HG02610 (cell line): ENCODE measurements at regions not wholly inside any gene's neighbourhood (a gene's known extent, or its start where the extent isn't known, plus 50 kb on each side); places are given as distances from the start of the nearest gene placed in this dataset.

ENCODE experiments used
- ATAC-seq: cut with Tn5 transposase; IDR thresholded peaks from one replicate; pipeline ENCODE4 v1.9.1; 2021; ENCODE audit warnings: mild to moderate bottlenecking, moderate library complexity; ENCODE audit not compliant: unreplicated experiment

DNA sequence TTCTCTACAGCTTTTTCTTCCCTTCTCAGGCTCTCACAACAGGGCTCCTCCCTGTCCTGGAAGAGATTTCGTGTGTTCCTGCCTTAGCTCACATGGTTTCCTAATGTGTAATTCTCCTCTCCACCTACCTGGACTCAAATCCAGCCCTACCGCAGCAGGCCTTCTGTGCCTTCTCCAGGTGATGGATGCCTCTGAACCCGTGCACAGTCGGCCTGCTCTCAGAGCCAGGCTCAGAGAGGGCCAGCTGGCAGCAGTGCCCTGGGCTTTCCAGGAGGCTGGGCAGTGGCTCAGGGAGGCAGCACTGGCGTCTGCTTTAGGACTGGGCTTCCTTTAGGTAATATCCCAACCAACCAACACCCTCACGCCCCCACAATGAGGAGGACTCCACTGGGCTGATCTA is 123.2 kb upstream of the TMC3 start:
- no peak for ATAC-seq

DNA sequence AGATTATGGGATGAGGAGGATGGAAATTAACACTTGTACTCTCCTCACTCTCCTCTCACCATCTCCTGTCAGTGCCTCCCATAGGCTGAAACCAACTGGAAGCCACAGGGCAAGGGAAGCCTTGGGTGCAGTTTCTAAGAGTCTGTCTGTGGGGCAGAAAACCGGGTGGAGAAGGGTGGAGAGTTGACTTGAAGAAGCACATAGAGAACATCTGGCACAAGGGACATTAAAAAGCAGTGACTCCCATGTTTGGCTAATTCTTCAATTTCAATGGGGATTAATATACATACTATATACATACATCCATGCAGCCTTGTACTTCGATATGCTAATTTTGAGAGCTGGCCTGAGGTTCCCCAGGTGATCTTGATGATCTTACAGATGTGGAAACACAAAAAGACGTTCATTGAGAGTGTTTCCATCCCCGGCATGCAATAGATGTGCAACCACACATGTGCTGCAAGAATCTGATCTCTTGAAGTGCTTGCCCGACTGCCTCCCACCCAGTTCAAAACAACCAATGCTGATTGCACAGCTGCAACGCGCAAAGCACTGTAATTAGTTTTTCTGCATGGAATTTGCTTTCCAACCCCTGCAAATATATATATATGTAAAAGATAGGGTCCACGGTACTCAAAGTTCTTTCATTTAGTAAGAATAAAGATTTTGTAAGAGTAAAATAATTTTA is 121.9 kb upstream of the TMC3 start:
- ATAC-seq = no peak

DNA sequence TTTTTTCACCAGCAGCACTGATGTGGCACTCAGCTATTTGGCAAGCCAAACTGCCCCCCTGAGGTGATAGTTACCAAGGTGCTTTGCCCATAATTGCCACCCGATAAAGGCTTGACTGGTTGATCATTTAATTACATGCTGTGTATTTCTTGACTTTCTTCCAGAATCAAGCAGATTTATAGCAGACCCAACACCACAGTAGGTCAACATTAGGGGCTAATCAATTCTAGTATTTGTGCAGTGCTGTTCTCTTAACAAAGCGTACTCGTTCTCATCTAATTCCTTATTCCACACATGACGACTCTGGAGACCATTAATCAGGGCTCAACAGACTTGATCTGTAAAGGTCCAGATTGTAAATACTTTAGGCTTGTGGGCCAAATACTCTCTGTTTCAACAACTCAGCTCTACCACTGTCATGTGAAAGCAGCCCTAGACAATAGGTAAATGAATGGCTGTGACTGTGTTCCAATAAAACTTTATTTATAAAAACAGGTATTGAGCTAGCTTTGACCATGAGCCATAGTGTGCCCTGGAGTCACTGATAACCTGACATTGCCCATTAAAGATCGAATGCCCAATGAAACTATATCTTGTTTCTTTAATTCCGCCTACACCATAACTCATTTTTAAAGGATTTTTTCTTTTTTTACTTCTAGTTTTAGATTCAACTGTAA is 119.1 kb upstream of the TMC3 start:
- ATAC-seq = no peak

DNA sequence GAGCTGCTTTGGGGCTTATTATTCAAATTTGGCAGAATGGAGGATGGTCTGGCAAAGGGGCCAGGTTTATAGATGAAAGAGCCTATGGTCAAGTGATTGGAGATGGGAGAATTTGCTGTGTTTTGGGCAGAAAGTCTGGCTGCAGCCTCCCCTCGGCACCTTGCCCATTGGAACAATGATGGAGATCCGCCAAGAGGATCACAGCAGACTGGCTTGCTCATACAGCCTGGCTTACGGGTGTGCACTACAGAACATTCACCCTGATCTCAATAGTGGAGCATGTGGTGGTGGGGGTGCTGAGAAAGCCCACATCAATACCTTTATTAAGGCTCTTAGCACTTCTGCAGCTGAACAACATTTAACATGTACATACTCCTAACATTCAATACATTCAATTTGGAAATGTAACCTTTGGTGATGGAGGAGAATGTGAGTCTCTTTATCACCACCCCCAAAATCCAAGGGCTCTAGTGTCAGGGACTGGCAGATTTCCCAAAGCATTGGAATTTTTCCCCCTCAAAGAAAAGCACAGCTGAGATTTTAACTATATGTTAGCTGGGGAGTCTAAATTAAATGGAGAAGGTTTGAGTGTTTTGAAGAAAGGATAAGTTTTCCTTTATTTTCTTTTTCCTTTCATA is 118.4 kb upstream of the TMC3 start:
- ATAC-seq = no peak

DNA sequence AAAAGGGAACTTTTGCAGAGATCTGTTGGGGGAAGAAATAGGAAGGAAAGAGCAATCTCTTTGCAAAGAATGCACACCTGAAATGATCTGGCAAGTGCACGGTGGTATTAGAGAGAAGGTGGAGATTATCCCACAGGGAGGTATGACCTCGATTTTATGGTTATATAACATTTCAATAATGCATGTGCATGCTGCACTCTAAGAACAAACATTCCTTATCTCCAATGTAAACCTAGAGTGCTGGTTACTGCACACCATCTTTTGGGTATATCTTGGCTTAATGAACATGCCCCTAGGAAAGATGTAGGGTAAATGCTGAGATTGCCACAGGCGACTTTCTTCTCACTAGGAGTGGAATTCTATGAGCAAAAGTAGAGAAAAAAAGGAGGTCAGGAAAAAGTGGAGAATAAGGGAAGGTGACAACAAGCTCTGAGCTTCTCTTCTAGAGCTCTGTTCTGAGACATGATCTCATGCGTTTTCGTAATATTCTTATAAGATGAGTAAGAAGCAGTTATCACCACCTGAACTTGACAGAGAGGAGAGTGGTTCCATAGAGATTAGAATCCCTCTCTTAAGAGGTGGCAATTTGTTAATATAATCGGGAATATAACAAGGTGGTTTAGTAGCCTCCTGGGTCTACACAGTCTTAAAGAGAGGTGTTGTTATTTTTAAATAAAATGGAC is 117.5 kb upstream of the TMC3 start:
- no peak for ATAC-seq

DNA sequence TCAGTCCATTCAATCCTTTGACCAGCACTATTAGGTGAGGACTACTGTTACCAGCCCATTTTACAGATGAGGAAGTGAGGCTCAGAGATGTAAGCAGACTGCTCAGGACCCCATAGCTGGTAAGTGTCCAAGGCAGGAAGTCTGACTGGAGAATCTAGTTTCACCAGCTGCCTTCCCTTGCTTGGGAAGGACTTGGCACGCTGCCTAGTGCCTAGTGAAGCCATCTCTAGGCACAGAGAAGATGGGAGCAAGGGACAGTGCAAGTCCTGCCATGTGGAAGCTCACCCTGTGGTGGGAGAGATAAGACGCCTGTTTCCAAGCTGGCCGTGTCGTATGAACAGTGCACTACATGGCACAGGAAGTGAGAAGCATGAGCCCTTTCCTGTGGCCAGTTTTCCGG is 111.8 kb upstream of the TMC3 start:
- ATAC-seq = no peak

DNA sequence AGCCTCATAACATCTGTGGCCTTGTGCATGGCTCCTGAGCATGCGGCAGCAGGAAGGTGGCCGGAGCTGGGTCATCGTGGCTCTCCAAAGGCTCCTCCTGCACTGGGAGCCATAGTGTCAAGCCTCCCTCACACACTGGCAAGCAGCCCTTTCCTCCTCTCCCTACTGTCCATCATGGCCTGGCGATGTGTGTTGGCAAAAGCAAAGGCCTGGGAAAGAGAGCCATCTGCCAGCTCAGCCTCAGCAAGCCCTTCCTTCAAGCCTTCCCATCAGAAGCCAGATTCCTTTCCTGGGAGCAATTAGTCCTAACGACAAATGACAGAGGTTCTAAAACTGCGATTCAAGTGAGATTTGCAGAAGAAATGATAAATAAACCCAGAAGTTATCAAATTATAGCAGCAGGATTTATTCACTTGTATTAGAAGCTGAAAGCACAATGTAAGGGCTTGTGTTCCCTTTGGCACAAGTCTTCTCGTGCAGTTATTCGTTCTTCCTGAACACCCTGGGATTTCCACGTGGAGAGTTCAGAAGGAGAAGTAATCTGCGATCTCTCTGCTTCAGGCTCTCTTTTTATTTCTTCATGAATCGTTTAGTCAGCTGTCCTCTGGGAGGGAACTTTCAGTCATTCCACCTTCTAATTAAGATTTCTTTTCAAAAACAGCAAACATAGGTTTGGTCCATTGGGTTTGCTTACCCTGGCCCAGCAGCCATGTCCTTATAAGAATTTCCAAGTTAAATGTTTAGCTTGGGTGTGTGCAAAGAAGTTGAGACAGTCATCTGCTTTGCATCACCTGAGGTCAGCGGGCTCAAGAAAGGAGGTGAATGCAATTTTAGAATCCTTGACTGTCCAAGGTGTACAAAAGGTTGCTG is 110.3 kb upstream of the TMC3 start:
- no peak for ATAC-seq

DNA sequence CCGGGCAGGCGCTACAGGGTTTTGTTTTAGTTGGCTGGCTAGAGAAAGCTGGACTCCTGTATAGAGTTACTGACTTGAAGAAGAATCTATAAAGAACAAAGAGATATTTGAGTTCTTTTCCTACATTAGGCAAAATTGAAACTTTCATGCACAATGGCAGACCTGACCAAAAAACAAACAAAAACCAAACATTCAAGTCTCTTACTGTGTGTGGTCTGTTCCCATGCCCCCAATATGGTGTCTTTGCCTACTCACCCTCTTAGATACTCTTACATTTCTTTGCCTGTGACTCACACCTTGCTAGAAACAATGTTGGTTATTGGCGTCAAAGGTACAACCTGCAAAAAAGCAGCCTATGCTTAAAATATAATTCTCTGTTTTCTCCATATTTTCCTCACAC is 109.5 kb upstream of the TMC3 start:
- no peak for ATAC-seq

DNA sequence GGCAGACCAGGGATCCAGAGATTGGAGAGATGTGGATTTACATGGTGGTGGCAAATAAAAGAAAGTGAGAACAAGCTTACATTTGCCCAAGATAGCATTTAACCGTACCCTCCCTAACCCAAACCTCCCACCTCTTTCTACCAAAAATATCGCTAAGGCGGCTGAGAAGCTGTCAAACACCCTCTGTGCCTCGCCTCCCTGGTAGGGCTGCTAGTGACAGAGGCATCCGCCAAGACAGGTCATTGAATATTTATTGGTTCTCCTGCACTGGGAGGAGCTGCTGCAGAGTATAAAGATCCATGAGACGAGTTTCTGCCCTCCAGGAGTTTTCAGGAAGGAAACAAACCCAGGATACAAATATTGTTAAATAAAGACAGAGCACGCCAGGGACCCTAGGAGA is 107.3 kb upstream of the TMC3 start:
- no peak for ATAC-seq

DNA sequence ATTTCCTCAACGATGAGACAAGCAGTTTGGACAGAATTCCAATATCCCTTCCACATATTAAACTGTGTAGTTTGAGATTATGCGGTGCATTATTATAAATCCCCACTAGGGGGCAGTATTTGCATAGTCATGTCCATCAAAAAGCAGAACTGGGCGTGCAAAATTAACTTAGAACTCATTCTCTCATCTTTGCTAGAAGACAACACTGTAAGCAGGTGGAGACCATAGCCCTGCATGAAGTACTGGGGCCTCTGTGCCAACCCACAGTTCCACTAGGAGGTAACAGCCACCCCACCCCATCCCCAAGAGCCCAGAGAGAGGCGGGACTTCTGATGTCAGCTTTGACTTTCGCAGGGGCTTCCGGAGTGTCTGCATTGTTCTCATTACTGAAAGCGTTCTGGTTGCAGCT is 106.6 kb upstream of the TMC3 start:
- ATAC-seq = no peak

DNA sequence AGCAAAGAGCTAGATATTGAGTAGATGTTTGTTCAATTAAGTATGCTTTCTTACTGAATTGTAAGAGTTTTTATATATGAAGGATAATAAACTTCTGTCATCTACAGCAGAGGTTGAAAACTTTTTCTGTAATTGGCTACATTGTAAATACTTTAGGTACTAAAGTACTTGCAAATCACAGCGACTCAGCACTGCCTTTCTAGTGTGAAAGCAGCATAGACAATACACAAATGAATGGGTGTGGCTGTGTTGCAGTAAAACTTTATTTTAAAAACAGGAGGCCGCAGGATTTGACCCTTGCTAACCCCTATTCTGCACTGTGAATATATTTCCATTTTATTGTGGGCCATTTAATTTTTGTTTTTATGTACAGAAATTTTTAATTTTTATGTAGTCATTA is 104.3 kb upstream of the TMC3 start:
- no peak for ATAC-seq

DNA sequence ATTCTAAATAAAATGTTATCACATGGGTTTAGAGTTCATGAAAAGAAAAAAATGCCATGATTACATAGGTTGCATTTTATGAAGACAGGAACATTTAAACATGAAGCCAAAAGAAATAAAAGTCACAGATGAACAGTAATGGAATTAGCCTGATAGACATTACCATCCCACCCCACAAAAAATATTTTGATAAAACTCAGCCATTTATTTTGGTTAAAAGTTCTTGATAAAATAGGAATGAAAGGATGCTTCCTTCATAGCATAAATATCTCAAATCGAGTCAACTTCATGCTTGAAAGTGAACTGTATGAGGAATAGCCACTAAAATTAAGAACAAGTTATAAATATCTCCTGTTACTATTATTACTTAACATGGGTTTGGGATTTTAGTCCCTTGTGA is 101.9 kb upstream of the TMC3 start:
- no peak for ATAC-seq

DNA sequence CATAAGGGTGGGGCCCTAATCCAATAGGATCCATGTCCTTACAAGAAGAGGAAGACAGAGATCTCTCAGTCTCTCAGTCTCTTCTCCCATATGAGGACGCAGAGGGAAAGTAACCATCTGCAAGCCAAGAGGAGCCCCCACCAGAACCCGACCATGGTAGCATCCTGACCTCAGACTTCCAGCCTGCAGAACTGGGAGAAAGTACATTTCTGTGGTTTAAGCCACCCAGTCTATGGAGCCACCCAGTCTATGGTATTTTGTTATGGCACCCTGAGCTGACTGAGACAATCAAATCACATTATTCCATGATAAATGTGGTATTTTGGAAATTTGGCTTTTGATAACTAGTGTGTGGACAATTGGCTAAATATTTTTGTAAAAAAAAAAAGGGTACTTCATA is 101.5 kb upstream of the TMC3 start:
- ATAC-seq = no peak

DNA sequence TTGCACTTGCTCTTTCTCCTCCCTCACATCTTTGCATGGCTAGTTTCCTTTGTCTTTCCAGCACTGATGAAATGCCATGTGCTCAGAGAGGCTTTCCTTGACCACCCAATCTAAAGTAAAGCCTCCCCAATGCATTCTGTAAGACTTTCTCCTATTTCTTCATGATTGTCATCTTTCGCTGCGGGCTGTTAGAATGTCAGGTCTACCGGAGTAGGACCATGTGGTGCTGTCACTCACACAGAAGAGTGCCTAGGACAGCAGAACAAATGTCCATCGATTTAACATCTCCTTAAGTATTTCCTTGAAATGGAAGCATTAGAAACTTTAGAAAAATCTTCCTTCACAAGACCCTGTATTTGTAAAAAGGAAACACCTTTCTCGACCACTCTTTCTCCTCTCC is 99.9 kb upstream of the TMC3 start:
- ATAC-seq = no peak

DNA sequence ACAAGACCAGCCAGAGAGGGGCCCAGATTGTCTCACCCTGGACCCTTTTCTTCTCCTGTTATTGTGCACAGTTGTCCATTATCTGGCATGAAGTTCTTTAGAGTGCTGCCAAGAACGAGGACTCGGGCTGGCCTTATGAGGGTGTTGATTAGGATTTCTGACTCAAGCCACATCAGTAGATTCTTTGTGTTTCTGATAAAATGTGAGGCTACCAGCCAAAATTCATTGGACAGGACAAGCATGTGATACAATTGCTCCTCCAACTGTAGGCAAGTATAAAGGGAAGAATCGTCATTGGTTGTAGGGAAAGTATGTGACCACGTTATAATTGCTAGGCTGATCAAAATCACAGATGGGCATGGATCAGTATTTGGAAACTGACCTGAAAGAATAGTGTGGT is 99.2 kb upstream of the TMC3 start:
- no peak for ATAC-seq

DNA sequence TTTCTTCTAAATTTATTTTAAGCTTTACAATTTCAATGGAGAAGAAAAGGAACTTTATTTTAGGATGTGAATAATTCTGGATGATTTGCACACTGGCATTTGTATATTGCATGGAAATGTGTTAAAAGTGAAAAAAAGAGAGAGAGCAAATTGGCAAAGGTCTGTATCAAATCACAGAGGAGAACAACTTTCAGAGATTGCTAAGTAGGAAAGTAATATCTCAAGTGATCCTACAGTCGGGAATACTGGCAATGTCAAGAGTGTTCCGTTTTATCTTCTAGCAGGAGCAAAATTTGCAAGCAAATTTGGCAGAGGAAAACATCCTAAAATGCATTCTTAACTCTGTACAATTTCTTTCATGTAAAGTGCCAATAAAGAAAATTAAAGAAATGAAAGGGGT is 97.1 kb upstream of the TMC3 start:
- ATAC-seq = no peak

DNA sequence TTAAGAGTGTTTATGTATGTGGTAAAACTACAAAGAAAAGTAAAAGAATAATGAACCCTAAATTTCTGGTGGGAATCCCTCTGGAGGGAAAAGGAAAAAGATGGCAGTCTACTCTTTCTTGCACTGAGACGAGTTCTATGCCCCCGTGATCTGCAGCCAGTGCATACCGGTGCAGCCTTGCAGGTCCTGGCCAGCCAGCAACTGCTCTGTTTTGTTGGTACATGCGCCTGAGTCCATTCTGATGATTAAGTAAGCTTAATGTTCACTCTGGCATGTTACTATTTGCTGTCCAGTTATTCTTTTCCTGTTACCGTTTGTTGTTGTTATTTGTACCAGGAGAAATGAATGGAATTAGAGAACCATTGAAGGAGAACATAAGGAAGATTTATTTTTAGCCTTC is 95.1 kb upstream of the TMC3 start:
- no peak for ATAC-seq

DNA sequence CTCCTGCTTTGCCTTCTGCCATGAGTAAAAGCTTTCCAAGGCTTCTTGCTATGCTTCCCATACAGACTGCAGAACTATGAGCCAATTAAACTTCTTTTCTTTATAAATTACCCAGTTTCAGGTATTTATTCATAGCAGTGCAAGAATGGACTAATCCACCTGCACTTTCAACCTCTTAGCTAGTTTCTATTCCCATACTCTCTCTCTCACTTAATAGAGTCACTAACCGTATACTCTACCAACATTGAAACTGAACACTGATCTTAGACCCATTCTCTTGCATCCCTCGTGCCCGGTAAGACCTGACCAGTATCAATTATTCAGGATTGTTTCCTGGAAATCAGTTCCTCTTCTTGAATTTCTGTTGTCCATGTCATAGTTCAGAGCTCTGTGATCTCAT is 92.7 kb upstream of the TMC3 start:
- no peak for ATAC-seq

DNA sequence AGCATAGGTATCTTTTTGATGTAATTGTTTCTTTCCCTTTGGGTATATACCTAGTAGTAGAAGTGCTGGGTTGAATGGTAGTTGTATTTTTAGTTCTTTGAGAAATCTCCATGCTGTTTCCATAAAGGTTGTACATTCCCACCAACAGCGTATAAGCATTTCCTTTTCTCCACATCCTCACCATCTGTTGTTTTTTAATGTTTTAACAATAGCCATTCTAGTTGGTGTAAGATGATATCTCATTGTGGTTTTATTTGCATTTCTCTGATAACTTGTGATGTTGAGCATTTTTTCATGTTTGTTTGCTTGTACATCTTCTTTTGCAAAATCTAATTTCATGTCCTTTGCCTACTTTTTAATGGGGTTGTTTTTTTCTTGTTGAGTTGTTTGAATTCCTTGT is 80.0 kb upstream of the TMC3 start:
- no peak for ATAC-seq

DNA sequence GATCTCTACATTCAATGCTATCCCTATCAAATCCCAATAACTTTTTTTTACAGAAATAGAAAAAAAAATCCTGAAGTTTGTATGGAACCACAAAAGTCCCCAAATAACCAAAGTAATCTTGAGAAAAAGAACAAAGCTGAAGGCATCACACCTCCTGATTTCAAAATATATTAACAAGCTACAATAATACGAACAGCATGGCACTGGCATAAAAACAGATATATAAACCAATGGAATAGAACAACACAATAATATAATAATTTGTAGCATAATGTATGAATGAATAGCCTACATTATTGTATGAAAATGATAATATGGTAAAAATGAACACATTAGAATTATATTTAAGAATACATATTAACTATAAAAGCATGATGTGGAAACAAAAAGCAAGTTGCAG is 76.7 kb upstream of the TMC3 start:
- no peak for ATAC-seq
